ENCODE measurements at regions not wholly inside any gene's neighbourhood (a gene's known extent, or its start where the extent isn't known, plus 50 kb on each side); places are given as distances from the start of the nearest gene placed in this dataset.
"Not testable (repeated sequence)": the region's sequence is repeated elsewhere in the genome, so short reads cannot be mapped to it uniquely, and the experiment has no call there.

- DNase-seq: no peak
These were observed 197.8 kb upstream of the AGTR2 start for GRCh38 chrX:115972717-115973116.

- no peak for DNase-seq
These were observed 192.5 kb upstream of the AGTR2 start for GRCh38 chrX:115978068-115978467.

DNA sequence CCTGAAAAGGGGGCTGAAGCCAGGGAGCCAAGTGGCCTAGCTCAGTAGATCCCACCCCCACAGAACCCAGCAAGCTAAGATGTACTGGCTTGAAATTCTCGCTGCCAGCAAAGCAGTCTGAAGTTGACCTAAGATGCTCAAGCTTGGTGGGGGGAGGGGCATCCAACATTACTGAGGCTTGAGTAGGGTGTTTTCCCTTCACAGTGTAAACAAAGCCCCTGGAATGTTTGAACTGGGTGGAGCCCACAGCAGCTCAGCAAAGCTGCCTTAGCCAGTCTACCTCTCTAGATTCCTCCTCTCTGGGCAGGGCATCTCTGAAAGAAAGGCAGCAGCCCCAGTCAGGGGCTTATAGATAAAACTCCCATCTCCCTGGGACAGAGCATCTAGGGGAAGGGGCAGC lies 187.4 kb upstream of the AGTR2 start:
- DNase-seq: not testable (repeated sequence)

GRCh38 chrX:115987464-115987863 lies 183.1 kb upstream of the AGTR2 start:
- DNase-seq: not testable (repeated sequence)

DNA sequence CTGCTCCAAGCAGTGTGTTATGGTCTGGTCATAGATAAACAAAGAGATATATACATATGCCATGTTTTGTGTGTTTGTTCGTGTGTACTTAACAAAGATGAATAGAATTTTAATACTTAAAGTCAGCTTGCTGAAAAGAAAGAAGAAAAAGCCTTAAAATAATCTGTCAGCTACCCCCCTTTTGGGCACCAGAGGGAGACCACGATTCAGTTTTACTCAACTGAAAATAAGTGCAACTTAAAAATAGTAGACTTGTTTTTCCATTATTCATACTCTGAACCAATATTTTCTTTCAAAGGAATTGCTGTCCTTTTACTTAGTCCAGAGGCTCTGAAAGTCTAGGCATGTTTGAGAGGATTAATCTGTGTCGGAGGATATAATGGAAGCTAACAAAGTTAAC lies 181.7 kb upstream of the AGTR2 start:
- no peak for DNase-seq

GRCh38 chrX:115989686-115990085 lies 180.9 kb upstream of the AGTR2 start:
- DNase-seq: no peak

GRCh38 chrX:116009346-116009745 lies 161.2 kb upstream of the AGTR2 start:
- DNase-seq: no peak

- peak; percentile 0 for DNase-seq
These were observed 160.5 kb upstream of the AGTR2 start for GRCh38 chrX:116009861-116010710.

DNA sequence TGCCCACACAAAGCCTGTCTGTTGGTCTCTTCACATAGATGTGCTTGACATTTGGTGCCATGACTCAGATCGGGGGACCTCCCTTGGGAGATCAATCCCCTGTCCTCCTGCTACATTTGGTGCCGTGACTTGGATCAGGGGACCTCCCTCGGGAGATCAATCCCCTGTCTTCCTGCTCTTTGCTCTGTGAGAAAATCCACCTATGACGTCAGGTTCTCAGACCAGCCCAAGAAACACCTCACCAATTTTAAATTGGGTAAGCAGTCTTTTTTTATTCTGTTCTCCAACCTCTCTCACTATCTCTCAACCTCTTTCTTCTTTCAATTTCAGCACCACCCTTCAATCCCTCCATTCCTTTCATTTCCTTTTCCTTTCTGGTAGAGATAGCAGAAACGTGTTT lies 159.6 kb upstream of the AGTR2 start:
- no peak for DNase-seq

DNA sequence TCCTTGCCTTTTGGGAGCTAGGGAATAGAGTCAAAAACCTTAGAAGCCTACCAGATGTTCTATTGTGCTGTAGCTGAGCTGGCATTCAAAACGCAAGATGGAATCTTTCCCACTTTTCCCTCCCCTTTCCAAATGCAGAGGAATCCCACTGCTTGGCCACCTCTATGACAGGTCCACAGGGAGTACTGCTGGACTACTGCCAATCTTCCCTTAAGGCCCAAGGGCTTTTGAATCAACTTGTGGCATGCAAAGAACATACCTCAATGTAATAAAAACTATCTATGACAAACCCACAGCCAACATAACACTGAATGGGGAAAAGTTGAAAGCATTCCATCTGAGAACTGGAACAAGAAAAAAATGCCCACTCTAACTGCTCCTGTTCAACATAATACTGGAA lies 139.2 kb upstream of the AGTR2 start:
- no peak for DNase-seq
